ENCODE measurements at regions not wholly inside any gene's neighbourhood (a gene's known extent, or its start where the extent isn't known, plus 50 kb on each side); places are given as distances from the start of the nearest gene placed in this dataset.
A peak's percentile ranks its signal among the peaks of the same experiment; 100 is the strongest.

DNA sequence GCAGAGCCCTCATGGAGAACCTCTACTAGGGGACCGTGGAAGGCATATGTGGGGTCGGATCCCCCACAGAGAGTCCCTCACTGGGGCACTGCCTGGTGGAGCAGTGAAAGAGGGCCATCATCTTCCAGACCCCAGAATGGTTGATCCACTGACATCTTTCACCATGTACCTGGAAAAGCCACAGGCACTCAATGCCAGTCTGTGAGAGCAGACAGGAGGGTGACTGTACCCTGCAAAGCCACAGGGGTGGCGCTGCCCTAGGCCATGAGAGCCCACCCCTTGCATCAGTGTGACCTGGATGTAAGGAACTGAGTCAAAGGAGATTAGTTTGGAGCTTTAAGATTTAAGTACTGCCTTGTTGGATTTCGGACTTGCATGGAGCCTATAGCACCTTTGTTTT lies 1276.7 kb upstream of the PRMT6 start (continued):
- no peak for TF ChIP-seq REST (IDR thresholded peaks at IDR 0.05)
- TF ChIP-seq FOXA1 (IDR thresholded peaks at IDR 0.05): no peak
- TF ChIP-seq CTCF (IDR thresholded peaks at IDR 0.05; ENCODE audit: low read depth, low read length, missing input control): no peak
- TF ChIP-seq NR2F2 (IDR thresholded peaks at IDR 0.05): no peak
- no peak for TF ChIP-seq JUND (IDR thresholded peaks at IDR 0.05)
- no peak for TF ChIP-seq RAD21 (IDR thresholded peaks at IDR 0.05)

DNA sequence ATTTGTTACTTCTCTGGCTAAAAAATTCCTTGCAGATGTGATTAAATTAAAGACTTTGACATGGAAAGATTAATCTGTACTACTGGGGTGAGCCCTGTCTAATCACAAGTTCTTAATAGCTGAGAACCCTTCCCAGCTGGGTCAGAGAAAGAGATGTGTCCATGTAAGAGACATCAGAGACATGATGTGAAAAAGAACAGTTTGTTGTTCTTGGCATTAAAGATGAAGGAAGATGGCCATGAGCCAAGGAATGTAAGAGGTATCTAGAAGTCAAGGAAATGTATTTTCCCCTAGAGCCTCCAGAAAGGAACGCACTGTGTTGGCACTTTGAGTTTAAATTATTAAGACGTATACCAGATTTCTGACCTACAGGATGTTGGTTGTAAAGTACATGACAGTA lies 1271.5 kb upstream of the PRMT6 start:
- no peaks in the 10 kb centered on the region for H3K4me1 ChIP-seq (ENCODE audit: control insufficient read depth in 4 of 4, insufficient read depth in 4 of 4, low read length in 3 of 4)
- no peak for DNase-seq (ENCODE audit: low spot score)
- TF ChIP-seq NR2F2 (IDR thresholded peaks at IDR 0.05) (no peak), SP1 (IDR thresholded peaks at IDR 0.05) (no peak), HNF4G (IDR thresholded peaks at IDR 0.05) (no peak), ZBTB33 (IDR thresholded peaks at IDR 0.05) (no peak), RXRA (IDR thresholded peaks at IDR 0.05) (no peak), JUND (IDR thresholded peaks at IDR 0.05) (no peak), GABPA (IDR thresholded peaks at IDR 0.05 in 1 of 2, conservative IDR thresholded peaks at IDR 0.05 in 1 of 2) (no peak), FOXA2 (IDR thresholded peaks at IDR 0.05) (no peak)
- TF ChIP-seq, protein P1, sequence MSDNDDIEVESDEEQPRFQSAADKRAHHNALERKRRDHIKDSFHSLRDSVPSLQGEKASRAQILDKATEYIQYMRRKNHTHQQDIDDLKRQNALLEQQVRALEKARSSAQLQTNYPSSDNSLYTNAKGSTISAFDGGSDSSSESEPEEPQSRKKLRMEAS (IDR thresholded peaks at IDR 0.05): no peak
- H3K4me3 ChIP-seq (ENCODE audit: low read depth in 1 of 3, low read length in 3 of 3): no peak overlapping the region
- no peaks in the 10 kb centered on the region for H3K27me3 ChIP-seq (ENCODE audit: control insufficient read depth in 4 of 4, insufficient read depth in 4 of 4, low read length in 3 of 4)
- H3K36me3 ChIP-seq (ENCODE audit: control insufficient read depth in 4 of 4, insufficient read depth in 3 of 4, low read depth in 1 of 4, low read length in 3 of 4): no peaks in the 10 kb centered on the region
- H3K27ac ChIP-seq (ENCODE audit: low read depth in 1 of 2, low read length in 2 of 2): no peak overlapping the region
- no peak overlapping the region for H3K9ac ChIP-seq (ENCODE audit: low read depth in 1 of 2, low read length in 2 of 2)
- H3K9me3 ChIP-seq (ENCODE audit: control insufficient read depth in 4 of 4, low read length in 3 of 4): no peaks in the 10 kb centered on the region
- 70% methylated on average over 2 of the region's 2 CpGs for WGBS

- DNase-seq (ENCODE audit: low spot score): peak; percentile 47
- Histone ChIP-seq H3K9me3 (ENCODE audit: control insufficient read depth in 4 of 4, low read length in 3 of 4) (no peaks in the 10 kb centered on the region), H3K27me3 (ENCODE audit: control insufficient read depth in 4 of 4, insufficient read depth in 4 of 4, low read length in 3 of 4) (no peaks in the 10 kb centered on the region), H3K4me1 (ENCODE audit: control insufficient read depth in 4 of 4, insufficient read depth in 4 of 4, low read length in 3 of 4) (no peaks in the 10 kb centered on the region), H3K9ac (ENCODE audit: low read depth in 1 of 2, low read length in 2 of 2) (no peak overlapping the region), H3K4me3 (ENCODE audit: low read depth in 1 of 3, low read length in 3 of 3) (no peak overlapping the region), H3K27ac (ENCODE audit: low read depth in 1 of 2, low read length in 2 of 2) (no peak overlapping the region), H3K36me3 (ENCODE audit: control insufficient read depth in 4 of 4, insufficient read depth in 3 of 4, low read depth in 1 of 4, low read length in 3 of 4) (no peaks in the 10 kb centered on the region)
- 89% methylated on average over 1 of the region's 1 CpG for WGBS
- TF ChIP-seq HNF4A (conservative IDR thresholded peaks at IDR 0.05) (no peak), NR2F2 (IDR thresholded peaks at IDR 0.05) (no peak), CTCF (IDR thresholded peaks at IDR 0.05; ENCODE audit: low read depth, low read length, missing input control) (peak; percentile 51), GABPA (IDR thresholded peaks at IDR 0.05 in 1 of 2, conservative IDR thresholded peaks at IDR 0.05 in 1 of 2) (no peak), RAD21 (IDR thresholded peaks at IDR 0.05) (peak; percentile 75 to 83)
Observed at GRCh38 chr1:105793536-105794146, 1262.8 kb upstream of the PRMT6 start.

Measured in liver (tissue), 8 donors.